Mucosa of rectum (tissue), 2 donors: ENCODE measurements at regions not wholly inside any gene's neighbourhood (a gene's known extent, or its start where the extent isn't known, plus 50 kb on each side); places are given as distances from the start of the nearest gene placed in this dataset.
"Not testable (repeated sequence)": the region's sequence is repeated elsewhere in the genome, so short reads cannot be mapped to it uniquely, and the experiment has no call there.

Experiments
- H3K27ac ChIP-seq, 2 donors: one replicate each; pipeline ENCODE4 v1.7.0; 2013; ENCODE audit warnings: inconsistent platforms in 2 of 2, low read depth in 2 of 2, low read length in 2 of 2
- H3K27me3 ChIP-seq, 2 donors: one replicate each; pipeline ENCODE4 v1.7.0; 2013; ENCODE audit warnings: low read length in 2 of 2; ENCODE audit not compliant: control insufficient read depth in 2 of 2, insufficient read depth in 2 of 2
- H3K36me3 ChIP-seq, 2 donors: one replicate each; pipeline ENCODE4 v1.7.0; 2013; ENCODE audit warnings: low read length in 2 of 2; ENCODE audit not compliant: control insufficient read depth in 2 of 2, insufficient read depth in 2 of 2
- H3K4me1 ChIP-seq, 2 donors: one replicate each; pipeline ENCODE4 v1.7.0; 2013; ENCODE audit warnings: low read length in 2 of 2, mild to moderate bottlenecking in 1 of 2; ENCODE audit not compliant: control insufficient read depth in 2 of 2, insufficient read depth in 2 of 2
- H3K4me3 ChIP-seq, 2 donors: one replicate each; pipeline ENCODE4 v1.7.0; 2013; ENCODE audit warnings: low read length in 2 of 2
- H3K9ac ChIP-seq, 2 donors: one replicate each; pipeline ENCODE4 v1.7.0; 2013; ENCODE audit warnings: low read length in 2 of 2, low read depth in 1 of 2, mild to moderate bottlenecking in 1 of 2
- H3K9me3 ChIP-seq, 2 donors: one replicate each; pipeline ENCODE4 v1.7.0; 2013; ENCODE audit warnings: low read length in 2 of 2; ENCODE audit not compliant: control insufficient read depth in 2 of 2
- donor health status: healthy.
- donor health status: Normal muscosa, but diverticular disease.

- Histone ChIP-seq H3K9me3 (no peaks in the 10 kb centered on the region), H3K27me3 (no peaks in the 10 kb centered on the region), H3K27ac (no peak overlapping the region), H3K36me3 (no peaks in the 10 kb centered on the region), H3K4me1 (no peaks in the 10 kb centered on the region), H3K9ac (no peak overlapping the region), H3K4me3 (no peak overlapping the region)
These were observed 652.1 kb upstream of the ZNF804A start for GRCh38 chr2:183946193-183946592.

- no peak overlapping the region for H3K27ac ChIP-seq
- no peaks in the 10 kb centered on the region for H3K4me1 ChIP-seq
These were observed 649.5 kb upstream of the ZNF804A start for GRCh38 chr2:183948861-183949260.

GRCh38 chr2:183950673-183951072 lies 647.7 kb upstream of the ZNF804A start:
- Histone ChIP-seq H3K9me3 (no peaks in the 10 kb centered on the region), H3K4me3 (no peak overlapping the region), H3K9ac (no peak overlapping the region), H3K36me3 (no peaks in the 10 kb centered on the region), H3K27ac (no peak overlapping the region), H3K27me3 (no peaks in the 10 kb centered on the region), H3K4me1 (no peaks in the 10 kb centered on the region)

More at GRCh38 chr2:183948861-183949260, 649.5 kb upstream of the ZNF804A start:
- Histone ChIP-seq H3K27me3 (no peaks in the 10 kb centered on the region), H3K9me3 (no peaks in the 10 kb centered on the region), H3K36me3 (no peaks in the 10 kb centered on the region), H3K4me3 (no peak overlapping the region), H3K9ac (no peak overlapping the region)

GRCh38 chr2:183951630-183952029 lies 646.7 kb upstream of the ZNF804A start:
- Histone ChIP-seq H3K36me3 (no peaks in the 10 kb centered on the region), H3K9ac (no peak overlapping the region), H3K9me3 (no peaks in the 10 kb centered on the region), H3K4me1 (no peaks in the 10 kb centered on the region), H3K27ac (no peak overlapping the region), H3K27me3 (no peaks in the 10 kb centered on the region), H3K4me3 (no peak overlapping the region)

GRCh38 chr2:183952741-183953140 lies 645.6 kb upstream of the ZNF804A start:
- H3K9me3 ChIP-seq, result no peaks in the 10 kb centered on the region
- no peak overlapping the region for H3K27ac ChIP-seq
- no peak overlapping the region for H3K4me3 ChIP-seq
- H3K9ac ChIP-seq, result no peak overlapping the region
- no peaks in the 10 kb centered on the region for H3K27me3 ChIP-seq
- H3K36me3 ChIP-seq, result no peaks in the 10 kb centered on the region
- H3K4me1 ChIP-seq, result no peaks in the 10 kb centered on the region

GRCh38 chr2:183963609-183964008 lies 634.7 kb upstream of the ZNF804A start:
- Histone ChIP-seq H3K4me1 (peaks cover 0 to 4% of the 10 kb centered on the region in 2 donors), H3K9me3 (no peaks in the 10 kb centered on the region), H3K27me3 (no peaks in the 10 kb centered on the region), H3K27ac (no peak overlapping the region), H3K36me3 (no peaks in the 10 kb centered on the region), H3K9ac (no peak overlapping the region), H3K4me3 (no peak overlapping the region)

- H3K9me3 ChIP-seq, result no peaks in the 10 kb centered on the region
- no peak overlapping the region for H3K27ac ChIP-seq
- H3K9ac ChIP-seq, result no peak overlapping the region
- no peak overlapping the region for H3K4me3 ChIP-seq
- no peaks in the 10 kb centered on the region for H3K27me3 ChIP-seq
- H3K4me1 ChIP-seq, result peaks cover 0 to 4% of the 10 kb centered on the region in 2 donors
- H3K36me3 ChIP-seq, result no peaks in the 10 kb centered on the region
These were observed 633.8 kb upstream of the ZNF804A start for GRCh38 chr2:183964565-183964964.

GRCh38 chr2:183967756-183968155 lies 630.6 kb upstream of the ZNF804A start:
- H3K27me3 ChIP-seq, result no peaks in the 10 kb centered on the region
- H3K9me3 ChIP-seq, result no peaks in the 10 kb centered on the region
- no peaks in the 10 kb centered on the region for H3K36me3 ChIP-seq
- H3K4me1 ChIP-seq, result peaks cover 0 to 4% of the 10 kb centered on the region in 2 donors
- no peak overlapping the region for H3K27ac ChIP-seq
- no peak overlapping the region for H3K4me3 ChIP-seq
- no peak overlapping the region for H3K9ac ChIP-seq

- not testable (repeated sequence) for H3K27ac ChIP-seq, H3K9ac ChIP-seq, H3K4me3 ChIP-seq, H3K4me1 ChIP-seq, H3K9me3 ChIP-seq, H3K27me3 ChIP-seq, H3K36me3 ChIP-seq
These were observed 622.7 kb upstream of the ZNF804A start for GRCh38 chr2:183975676-183976075.

- Histone ChIP-seq H3K9me3 (no peaks in the 10 kb centered on the region), H3K9ac (no peak overlapping the region), H3K4me3 (no peak overlapping the region), H3K36me3 (no peaks in the 10 kb centered on the region), H3K27ac (no peak overlapping the region), H3K4me1 (no peaks in the 10 kb centered on the region), H3K27me3 (no peaks in the 10 kb centered on the region)
These were observed 613.5 kb upstream of the ZNF804A start for GRCh38 chr2:183984871-183985270.

GRCh38 chr2:183991968-183992367 lies 606.4 kb upstream of the ZNF804A start:
- Histone ChIP-seq H3K27me3 (no peaks in the 10 kb centered on the region), H3K27ac (peak overlapping the region in 1 of 2 donors; percentile 31), H3K9ac (no peak overlapping the region), H3K9me3 (no peaks in the 10 kb centered on the region), H3K4me3 (no peak overlapping the region), H3K36me3 (no peaks in the 10 kb centered on the region), H3K4me1 (peaks cover 2 to 7% of the 10 kb centered on the region in 2 donors)
